ENCODE measurements at regions not wholly inside any gene's neighbourhood (a gene's known extent, or its start where the extent isn't known, plus 50 kb on each side); places are given as distances from the start of the nearest gene placed in this dataset.
A peak's percentile ranks its signal among the peaks of the same experiment; 100 is the strongest.
"Not testable (repeated sequence)": the region's sequence is repeated elsewhere in the genome, so short reads cannot be mapped to it uniquely, and the experiment has no call there.

DNA sequence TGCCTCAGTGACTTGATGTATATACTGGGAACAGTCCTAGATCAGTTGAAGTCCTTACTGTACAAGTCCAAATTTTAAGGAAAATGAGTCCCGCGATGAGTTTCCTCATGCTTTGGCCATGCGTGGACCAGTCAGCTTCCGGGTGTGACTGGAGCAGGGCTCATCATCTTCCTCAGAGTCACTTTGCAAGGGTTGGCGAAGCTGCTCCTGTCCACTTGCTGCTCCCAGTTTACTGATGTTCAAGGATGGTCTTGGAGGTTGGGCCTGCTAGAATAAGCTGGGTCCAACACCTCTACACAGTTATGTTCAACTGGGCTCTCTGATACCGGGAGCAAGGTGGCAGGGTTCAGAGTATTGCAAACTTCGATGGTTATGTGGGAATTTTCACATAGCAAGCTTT lies 66.2 kb upstream of the PRMT8 start:
- DNase-seq, result not testable (repeated sequence)

DNA sequence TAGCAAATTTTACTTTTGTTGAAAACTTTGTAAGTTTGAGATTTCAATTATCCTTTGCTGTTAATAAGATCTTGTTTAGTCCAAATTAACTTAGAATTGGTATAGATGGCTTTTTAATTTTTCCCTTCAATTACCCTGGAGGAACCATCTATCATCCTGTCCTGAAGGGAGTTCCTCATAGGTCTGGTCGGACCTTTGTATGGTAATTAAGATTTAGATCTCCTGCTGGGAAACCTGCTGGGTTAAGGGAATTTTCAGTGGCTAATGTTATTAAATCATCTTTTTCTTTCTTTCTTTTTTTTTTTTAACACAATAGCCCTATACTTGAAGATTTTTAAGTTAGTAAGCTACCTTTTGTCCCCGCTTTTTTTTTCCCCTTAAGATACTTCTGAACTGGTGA lies 63.0 kb upstream of the PRMT8 start:
- no peak for DNase-seq

DNA sequence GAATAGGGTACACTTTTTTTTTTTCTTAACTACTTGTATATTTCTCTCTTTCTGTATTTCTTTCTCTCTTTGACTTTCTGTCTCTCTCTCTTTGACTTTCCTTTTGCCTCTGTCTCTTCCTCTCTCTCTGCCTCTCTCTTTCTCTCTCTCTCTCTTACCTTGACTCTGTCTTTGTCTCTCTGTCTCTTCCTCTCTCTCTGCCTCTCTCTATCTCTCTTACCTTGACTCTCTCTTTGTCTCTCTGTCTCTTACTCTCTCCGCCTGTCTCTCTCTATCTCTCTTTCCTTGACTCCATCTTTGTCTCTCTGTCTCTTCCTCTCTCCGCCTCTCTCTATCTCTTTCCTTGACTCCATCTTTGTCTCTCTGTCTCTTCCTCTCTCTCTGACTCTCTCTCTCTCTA lies 62.4 kb upstream of the PRMT8 start:
- no peak for DNase-seq

DNA sequence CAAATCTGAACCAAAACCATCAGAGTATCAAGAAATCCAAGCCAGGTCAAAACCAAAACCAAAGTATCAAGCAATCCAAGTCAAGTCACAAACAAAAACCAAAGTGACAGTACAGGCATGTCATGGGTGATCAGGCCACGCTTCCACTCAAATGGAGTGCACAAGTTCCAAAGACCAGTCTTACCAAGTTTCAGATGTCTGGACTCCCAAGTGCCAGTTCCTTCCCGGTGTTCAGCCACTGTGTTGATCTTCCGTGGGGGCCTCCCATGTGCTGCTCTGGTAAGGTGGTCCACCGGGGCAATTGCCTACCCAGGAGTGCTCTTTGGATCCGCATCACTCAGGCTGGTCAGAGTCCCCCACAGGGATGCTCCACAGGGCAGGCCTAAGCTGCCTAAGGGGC lies 61.5 kb upstream of the PRMT8 start:
- not testable (repeated sequence) for DNase-seq

DNA sequence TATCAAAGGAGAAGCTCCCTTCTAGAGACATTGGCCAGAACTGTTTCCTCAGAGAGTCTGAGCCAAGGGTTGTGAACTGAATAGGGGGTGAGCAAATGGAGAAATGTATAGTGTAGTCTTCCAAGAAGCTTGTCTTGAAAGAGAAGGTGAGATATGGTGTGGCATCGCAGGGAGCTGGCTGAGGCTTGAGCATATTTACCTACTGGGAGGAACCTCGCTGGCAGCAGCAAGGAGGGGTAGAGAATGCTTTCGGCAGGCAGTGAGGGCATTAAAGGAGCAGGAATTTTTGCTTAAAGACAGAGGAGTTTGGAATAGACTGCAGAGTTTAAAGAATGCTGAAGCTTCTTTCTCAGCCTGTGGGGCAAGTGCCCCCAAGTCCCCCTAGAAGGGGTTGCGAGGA lies 59.3 kb upstream of the PRMT8 start:
- DNase-seq, result no peak

DNA sequence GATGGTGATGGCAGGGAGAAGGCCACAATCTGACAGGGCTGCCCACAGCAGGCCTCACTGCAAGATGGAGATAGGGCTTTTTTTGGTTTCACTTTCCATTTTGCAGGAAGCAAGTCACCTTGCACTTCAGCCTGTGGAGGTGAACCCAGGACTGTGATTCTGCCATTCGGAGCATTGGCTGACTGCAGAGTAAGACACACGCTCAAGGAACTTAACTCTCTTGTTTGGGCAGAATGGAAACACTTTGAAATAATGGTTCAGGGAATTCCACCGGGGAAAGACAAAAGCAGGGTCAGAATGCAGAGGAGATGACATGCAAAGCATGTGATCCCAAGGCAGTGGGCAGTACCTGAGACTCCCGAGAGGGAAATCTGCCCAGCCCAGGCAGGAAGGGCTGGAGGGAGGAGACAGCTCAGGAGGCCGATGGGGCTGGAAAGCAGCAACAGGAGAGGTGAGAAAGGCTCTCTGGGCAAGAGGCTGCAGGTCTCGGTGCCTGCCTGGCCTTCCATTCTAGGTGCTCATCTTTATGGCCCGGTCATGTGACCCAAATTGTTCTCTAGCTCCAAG lies 58.7 kb upstream of the PRMT8 start:
- DNase-seq, result peak; percentile 22

DNA sequence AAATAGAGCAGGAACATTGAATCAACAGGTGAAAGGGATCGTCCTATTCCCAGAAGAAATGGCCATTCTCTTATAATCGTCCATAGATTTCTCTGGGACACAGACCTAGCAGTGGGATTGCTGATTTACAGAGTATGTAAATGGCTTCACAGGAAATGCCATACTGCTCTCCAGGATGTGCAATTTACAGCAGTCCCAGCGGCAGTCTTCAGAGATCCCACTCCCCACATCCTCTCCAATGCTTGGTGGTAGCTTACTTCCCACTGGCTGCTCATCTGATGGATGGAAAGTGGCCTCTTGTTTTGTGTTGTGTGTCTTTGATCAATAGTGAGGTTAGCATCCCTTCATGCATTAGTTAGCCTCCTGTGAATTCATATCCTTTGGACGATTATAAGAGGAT lies 58.1 kb upstream of the PRMT8 start:
- DNase-seq, result no peak

DNA sequence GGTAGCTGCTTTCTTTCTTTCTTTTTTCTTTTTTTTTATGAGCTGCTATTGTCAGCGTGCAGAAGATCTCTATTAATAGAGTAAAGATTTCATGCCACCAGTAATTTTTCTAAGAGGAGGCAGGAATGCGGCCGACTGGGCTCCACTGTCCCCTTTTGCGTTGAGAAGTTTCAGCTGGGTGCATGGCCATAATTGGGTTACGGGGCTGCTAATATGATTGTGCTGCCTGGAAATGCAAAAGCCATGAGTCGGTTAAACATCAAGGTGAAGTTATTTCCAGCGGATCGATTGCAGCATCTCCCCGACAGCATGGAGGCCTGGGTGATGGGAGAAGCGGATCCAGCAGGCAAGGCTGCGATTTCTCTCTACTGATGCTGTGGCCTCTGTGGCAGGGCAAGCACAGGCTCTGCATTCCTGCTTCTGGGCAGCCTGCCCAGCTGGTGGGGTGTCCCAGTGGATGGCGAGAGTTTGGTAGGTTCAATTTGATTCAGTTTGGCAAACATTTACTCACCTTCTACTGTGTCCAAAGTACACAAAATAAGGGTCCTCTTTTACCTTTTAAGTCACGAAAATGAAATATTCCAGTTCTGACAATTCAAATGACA lies 54.4 kb upstream of the PRMT8 start:
- DNase-seq, result no peak

DNA sequence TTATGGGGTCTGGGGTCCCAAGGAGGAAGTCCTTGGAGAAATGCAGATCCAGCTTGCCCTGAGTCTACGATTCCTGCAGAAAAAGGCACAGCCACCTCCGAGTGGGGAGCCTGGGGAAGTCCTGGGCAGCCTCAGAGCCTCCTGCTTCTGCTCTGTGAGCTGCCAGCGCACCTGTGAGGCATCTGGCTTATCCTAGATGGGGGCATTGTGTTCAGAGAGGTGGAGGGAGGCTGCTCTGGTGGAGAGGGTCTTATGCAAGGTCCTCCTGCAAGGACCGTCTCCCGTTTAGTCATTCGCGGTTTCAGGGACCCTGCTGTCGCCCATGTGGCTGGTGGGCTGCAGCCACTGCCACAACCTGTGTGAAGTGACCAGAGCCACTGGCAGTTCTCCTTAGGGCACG lies 53.0 kb upstream of the PRMT8 start:
- no peak for DNase-seq

DNA sequence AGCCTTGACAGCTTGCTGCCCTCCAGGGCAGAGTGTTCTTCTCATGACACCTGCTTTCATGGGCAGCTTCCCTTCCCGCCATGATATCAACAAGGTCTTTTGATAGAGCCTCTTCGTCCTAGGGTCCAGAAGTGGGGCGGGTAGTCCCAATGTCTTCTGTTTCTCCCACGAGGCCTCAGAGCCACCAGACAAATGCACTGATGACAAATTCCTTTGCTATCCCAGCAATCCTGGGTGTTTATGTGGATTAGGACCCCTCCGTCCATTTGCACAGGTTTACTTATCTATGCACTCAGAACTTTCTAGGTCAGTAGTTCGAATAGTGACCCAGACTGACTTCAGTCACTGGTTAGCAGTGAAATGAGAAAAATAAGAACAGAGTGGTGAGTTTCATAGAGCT lies 52.6 kb upstream of the PRMT8 start:
- no peak for DNase-seq

Measured in activated CD4-positive, alpha-beta T cell treated with anti-CD3 and anti-CD28 coated beads, Interleukin-10, Interleukin-2, amounts not matched to agents 100 ng/mL and 50 ng/mL, durations not matched to agents 16 hours and 8 hours (primary cell).